Activated naive CD8-positive, alpha-beta T cell (primary cell): ENCODE measurements at regions not wholly inside any gene's neighbourhood (a gene's known extent, or its start where the extent isn't known, plus 50 kb on each side); places are given as distances from the start of the nearest gene placed in this dataset.

ENCODE experiments used
- H3K27ac Mint-ChIP-seq: one replicate; pipeline ENCODE4 v1.8.0; 2021; ENCODE audit warnings: mixed read lengths
- H3K27me3 Mint-ChIP-seq: one replicate; pipeline ENCODE4 v1.8.0; 2021; ENCODE audit warnings: mixed read lengths
- H3K36me3 Mint-ChIP-seq: one replicate; pipeline ENCODE4 v1.8.0; 2021; ENCODE audit warnings: mixed read lengths
- H3K4me1 Mint-ChIP-seq: one replicate; pipeline ENCODE4 v1.8.0; 2021; ENCODE audit warnings: low read depth, mixed read lengths
- H3K4me3 Mint-ChIP-seq: one replicate; pipeline ENCODE4 v1.8.0; 2021; ENCODE audit warnings: mild to moderate bottlenecking, mixed read lengths
- H3K9me3 Mint-ChIP-seq: one replicate; pipeline ENCODE4 v1.8.0; 2021; ENCODE audit warnings: low read depth, mixed read lengths

DNA sequence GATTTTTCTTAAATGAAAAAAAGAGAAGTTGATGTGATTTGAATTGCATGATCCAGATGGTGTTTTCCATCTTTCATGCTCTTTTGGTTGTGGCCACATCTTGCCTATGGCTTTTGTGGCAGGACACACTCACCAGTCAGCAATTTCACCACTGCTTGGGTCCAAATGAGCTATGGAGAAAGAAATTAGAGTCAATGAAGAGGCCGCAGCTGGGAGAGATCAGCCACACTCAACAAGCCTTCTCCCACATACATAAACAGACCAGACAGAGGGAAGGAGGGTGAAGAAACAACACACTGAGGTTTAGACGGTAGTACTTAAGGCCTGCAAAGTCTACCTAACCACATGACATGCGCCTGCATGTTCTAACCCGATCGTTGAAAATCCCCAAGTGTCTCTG, 110.7 kb upstream of the CDIN1 start:
- H3K4me3 Mint-ChIP-seq = no peak overlapping the region
- H3K27ac Mint-ChIP-seq = no peak overlapping the region
- H3K27me3 Mint-ChIP-seq = peaks cover 2% of the 10 kb centered on the region

DNA sequence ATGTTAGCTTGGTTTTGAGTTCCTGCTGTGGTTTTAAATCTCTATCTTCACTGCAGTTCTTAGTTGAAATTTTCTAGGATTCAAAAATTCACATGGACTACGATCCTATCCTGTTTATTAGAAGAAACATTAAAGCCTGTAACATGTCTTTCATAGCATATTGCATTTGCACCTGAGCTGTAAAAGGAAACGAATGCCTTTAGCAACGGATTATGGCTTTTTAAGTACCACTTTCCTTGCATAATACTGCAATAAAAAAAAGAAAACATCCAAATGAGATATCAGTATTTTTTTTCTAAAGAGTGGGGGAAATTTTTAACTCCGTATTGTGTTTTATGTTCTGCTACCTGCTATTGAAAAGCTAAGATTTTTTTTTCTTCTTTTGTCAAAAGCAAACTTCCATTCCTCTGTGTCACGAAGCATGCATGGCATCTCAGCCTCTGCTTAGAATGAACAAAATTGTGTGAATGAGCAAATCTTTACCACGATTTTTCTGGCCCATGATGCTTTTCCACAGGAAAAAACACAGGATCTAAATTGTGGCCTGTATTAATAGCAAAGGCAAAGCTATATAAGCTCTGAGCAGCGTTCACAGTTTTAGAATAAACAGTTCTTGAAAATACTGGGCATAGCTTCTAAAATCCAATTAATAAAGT, 110.0 kb upstream of the CDIN1 start:
- Mint-ChIP-seq H3K4me3 (no peak overlapping the region), H3K9me3 (no peaks in the 10 kb centered on the region)

More for the DNA sequence above, 110.7 kb upstream of the CDIN1 start:
- Mint-ChIP-seq H3K9me3 (peaks cover 4% of the 10 kb centered on the region), H3K4me1 (no peaks in the 10 kb centered on the region), H3K36me3 (no peaks in the 10 kb centered on the region)

DNA sequence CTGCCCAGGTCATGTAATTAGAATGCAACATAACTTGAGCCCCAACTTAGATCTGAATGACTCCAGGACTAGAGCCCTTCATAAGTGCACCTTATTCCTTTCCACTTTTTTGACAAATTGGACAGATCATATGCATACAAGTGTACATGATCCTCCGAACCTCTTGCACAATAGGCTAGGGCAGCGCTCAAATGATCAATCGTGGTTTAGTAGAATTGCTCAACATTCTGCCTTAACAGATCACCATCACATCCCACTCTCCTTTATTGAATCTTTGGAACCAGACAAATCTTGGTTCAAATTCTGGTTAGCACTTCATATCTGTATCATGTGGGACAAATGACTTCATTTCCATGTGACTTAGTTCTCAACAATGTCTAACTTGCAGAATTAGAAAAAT, 106.8 kb upstream of the CDIN1 start:
- H3K27me3 Mint-ChIP-seq = peaks cover 2% of the 10 kb centered on the region
- H3K9me3 Mint-ChIP-seq = no peaks in the 10 kb centered on the region
- no peaks in the 10 kb centered on the region for H3K36me3 Mint-ChIP-seq

More for the DNA sequence above, 110.0 kb upstream of the CDIN1 start:
- H3K4me1 Mint-ChIP-seq = no peaks in the 10 kb centered on the region
- no peak overlapping the region for H3K27ac Mint-ChIP-seq
- H3K36me3 Mint-ChIP-seq = no peaks in the 10 kb centered on the region
- H3K27me3 Mint-ChIP-seq = peaks cover 2% of the 10 kb centered on the region

DNA sequence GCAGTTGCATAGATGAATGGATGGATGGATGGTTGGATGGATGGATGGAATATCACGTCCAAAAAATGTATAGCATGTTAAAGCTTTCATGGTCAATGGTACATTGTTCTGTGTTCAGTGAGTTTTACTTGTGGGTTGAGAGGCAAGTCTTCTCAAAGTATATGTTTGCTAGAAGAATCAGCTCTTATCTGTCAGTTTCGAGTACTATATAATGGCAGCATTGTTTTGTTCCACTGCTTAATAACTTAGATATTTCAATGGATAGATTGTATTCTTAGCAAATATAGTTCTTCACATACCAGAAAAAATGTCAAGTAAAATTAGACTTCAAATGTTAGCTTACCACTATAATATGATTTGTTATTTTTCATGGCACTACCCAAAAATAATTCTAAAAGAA, 100.9 kb upstream of the CDIN1 start:
- Mint-ChIP-seq H3K36me3 (no peaks in the 10 kb centered on the region), H3K4me1 (no peaks in the 10 kb centered on the region), H3K27ac (no peak overlapping the region), H3K9me3 (no peaks in the 10 kb centered on the region), H3K4me3 (no peak overlapping the region), H3K27me3 (peaks cover 3% of the 10 kb centered on the region)

More for the DNA sequence above, 106.8 kb upstream of the CDIN1 start:
- H3K4me1 Mint-ChIP-seq = no peaks in the 10 kb centered on the region
- no peak overlapping the region for H3K27ac Mint-ChIP-seq
- no peak overlapping the region for H3K4me3 Mint-ChIP-seq

DNA sequence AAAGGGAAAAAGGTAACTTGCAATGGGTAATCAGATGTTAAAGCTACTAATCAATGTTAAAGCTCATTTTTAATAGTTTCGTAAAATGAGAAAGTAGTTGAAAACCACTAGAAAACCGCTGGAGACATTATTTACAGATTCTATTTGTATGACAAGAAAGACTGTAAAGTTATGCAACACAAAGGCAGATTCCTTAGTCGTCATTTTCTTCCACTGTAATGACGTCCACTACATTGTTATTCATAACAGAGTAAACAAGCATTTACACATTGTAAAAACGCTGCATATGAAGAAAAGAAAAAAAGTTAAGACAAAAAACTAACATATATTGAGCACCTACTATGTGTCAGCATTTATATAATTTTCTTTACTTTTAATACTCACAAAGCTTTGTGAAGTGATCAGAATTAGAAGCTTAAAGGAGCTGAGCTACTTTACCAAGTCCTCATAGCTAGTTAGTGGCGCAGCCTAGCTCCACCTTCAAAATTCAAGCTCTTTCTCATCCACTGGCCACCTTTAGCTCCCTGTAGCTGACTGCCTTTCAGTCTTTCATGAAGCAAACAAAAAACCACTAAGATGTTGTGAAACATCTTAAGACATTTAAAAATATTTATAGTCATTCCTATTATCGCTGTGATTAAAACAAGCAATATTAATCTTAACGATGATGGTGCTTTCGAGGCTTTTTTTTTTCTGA, 100.1 kb upstream of the CDIN1 start:
- H3K36me3 Mint-ChIP-seq = no peaks in the 10 kb centered on the region
- H3K4me1 Mint-ChIP-seq = no peaks in the 10 kb centered on the region

DNA sequence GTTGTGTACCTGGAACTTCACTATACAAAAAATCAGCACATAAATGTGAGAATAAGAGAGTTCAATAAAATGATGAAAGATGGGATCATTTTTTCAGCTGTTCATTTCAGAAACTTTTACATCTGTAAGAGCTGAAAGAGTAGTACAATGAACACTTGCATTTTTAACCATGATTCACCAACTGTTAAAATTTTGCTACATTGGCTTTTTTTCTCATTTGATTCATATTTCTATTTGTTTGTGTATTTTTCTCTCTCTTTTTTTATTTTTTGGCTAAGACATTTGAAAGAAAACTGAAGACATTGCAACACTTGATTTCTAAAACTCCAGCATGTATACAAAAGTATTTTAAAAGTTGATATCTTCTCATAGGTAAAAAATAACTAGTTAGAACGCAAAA, 98.3 kb upstream of the CDIN1 start:
- no peak overlapping the region for H3K27ac Mint-ChIP-seq
- no peak overlapping the region for H3K4me3 Mint-ChIP-seq
- H3K27me3 Mint-ChIP-seq = peaks cover 5% of the 10 kb centered on the region
- no peaks in the 10 kb centered on the region for H3K9me3 Mint-ChIP-seq
- H3K4me1 Mint-ChIP-seq = no peaks in the 10 kb centered on the region
- no peaks in the 10 kb centered on the region for H3K36me3 Mint-ChIP-seq

More for the DNA sequence above, 100.1 kb upstream of the CDIN1 start:
- H3K4me3 Mint-ChIP-seq = no peak overlapping the region
- H3K9me3 Mint-ChIP-seq = no peaks in the 10 kb centered on the region
- H3K27me3 Mint-ChIP-seq = peaks cover 3% of the 10 kb centered on the region
- H3K27ac Mint-ChIP-seq = no peak overlapping the region

DNA sequence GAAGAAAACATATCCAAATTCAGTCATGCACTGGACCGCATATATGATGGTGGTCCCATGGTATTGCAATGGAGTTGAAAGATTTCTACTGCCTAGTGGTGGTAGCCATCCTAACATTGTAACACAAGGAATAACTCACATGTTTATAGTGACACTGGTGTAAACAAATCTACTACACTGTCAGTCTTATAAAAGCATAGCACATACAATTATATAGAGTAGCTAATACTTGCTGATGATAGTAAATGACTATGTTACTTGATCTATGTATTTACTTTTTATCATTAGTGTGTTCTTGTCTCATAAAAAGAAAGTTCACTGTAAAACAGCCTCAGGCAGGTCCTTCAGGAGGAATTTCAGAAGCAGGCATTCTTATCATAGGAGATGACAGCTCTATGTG, 96.0 kb upstream of the CDIN1 start:
- peaks cover 7% of the 10 kb centered on the region for H3K27me3 Mint-ChIP-seq
- no peak overlapping the region for H3K4me3 Mint-ChIP-seq
- H3K36me3 Mint-ChIP-seq = no peaks in the 10 kb centered on the region
- H3K27ac Mint-ChIP-seq = no peak overlapping the region
- H3K9me3 Mint-ChIP-seq = no peaks in the 10 kb centered on the region
- no peaks in the 10 kb centered on the region for H3K4me1 Mint-ChIP-seq

DNA sequence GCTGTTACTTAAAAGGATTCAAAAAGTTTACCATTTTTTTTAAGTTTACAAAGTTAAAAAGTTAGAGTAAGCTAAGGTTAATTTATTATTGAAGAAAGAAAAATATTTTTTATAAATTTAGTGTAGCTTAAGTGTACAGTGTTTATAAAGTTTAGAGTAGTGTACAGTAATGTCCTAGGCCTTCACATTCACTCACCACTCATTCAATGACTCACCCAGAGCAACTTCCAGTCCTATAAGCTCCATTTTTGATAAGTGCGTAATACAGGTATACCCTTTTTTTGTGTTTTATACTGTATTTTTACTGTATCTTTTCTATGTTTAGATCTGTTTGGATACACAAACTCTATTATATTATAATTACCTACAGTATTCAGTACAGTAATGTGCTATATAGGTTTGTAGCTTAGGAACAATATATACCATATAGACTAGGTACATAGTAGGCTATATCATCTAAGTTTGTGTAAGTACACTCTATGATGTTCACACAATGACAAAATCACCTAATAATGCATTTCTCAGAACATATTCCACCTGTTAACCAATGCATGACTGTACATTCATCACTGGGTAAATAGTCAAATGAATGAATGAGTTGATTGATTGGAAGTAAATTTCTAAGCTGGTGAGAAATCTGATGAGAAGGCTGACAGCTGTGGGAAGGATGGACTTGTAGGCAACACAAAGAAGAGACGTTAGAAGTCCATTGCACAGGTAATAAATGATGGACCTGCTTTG, 95.2 kb upstream of the CDIN1 start:
- H3K36me3 Mint-ChIP-seq = no peaks in the 10 kb centered on the region
- H3K27me3 Mint-ChIP-seq = peaks cover 4% of the 10 kb centered on the region
- H3K27ac Mint-ChIP-seq = no peak overlapping the region
- no peaks in the 10 kb centered on the region for H3K4me1 Mint-ChIP-seq
- H3K4me3 Mint-ChIP-seq = no peak overlapping the region
- H3K9me3 Mint-ChIP-seq = no peaks in the 10 kb centered on the region

DNA sequence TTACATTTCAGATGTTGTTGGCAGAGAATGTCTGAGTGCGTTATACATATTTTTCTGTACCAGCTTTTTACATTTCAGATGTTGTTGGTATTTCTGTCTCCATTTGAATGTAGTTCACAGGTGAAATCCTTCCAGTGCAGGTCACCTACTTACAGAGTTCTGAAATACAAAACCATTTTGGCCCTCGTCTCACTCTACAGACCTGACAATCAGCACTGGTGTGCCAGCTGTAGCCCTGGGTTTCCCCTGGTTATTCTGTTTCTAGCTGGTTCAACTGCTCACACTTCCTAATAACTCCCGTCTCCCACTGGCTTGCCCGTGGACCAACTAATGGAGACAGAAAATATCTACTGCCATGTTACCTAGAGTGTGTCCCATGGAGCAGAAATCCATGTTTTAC, 87.5 kb upstream of the CDIN1 start:
- H3K27me3 Mint-ChIP-seq = peaks cover 7% of the 10 kb centered on the region
- H3K4me3 Mint-ChIP-seq = no peak overlapping the region
- H3K9me3 Mint-ChIP-seq = no peaks in the 10 kb centered on the region
- H3K36me3 Mint-ChIP-seq = no peaks in the 10 kb centered on the region
- no peak overlapping the region for H3K27ac Mint-ChIP-seq
- no peaks in the 10 kb centered on the region for H3K4me1 Mint-ChIP-seq

DNA sequence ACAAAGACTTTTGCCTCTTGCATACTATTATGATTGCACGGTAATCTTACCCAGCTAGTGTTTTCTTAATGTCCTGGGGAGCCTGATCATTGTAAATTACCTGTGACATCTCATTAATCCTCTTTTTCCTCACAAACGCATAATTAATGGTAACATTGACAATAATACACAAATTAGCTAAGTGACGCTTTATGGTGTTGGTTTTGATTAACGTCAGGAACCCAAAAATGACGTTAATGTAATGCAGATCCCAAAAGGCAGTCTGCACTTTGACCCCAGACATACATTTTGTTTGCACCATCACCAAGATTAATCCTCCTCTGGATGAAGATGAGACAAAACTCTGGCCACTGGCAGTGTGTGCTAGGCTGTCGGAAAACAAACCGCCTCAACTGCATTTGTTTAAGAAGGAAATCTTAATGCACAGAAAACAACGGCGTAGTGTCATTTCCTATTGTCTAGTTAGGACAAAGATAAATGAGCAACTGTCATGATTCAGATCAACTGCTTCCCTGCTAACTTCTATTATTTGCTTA, 83.9 kb upstream of the CDIN1 start:
- H3K36me3 Mint-ChIP-seq = no peaks in the 10 kb centered on the region
- no peak overlapping the region for H3K27ac Mint-ChIP-seq
- H3K9me3 Mint-ChIP-seq = no peaks in the 10 kb centered on the region
- no peak overlapping the region for H3K4me3 Mint-ChIP-seq
- H3K27me3 Mint-ChIP-seq = peaks cover 7% of the 10 kb centered on the region
- no peaks in the 10 kb centered on the region for H3K4me1 Mint-ChIP-seq

DNA sequence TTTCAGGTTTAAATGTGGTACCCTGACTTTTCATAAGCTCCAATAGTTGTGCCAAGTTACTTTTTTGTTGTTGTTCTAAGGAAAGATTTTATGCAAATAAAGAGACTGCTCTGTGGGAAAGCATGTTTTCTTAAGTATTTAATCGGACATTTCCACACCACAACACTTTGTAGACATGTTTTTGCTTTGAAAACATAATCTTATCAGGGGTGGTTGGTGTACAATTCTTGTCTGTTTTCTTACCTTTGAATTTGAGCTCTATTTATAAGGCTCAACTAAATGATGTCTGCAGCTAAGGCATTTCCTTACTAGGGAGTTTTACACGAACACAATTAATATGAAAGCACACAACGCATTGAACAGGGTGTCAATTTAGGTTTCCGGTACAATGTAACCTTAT, 81.5 kb upstream of the CDIN1 start:
- Mint-ChIP-seq H3K27ac (no peak overlapping the region), H3K4me1 (no peaks in the 10 kb centered on the region), H3K9me3 (no peaks in the 10 kb centered on the region), H3K27me3 (peaks cover 7% of the 10 kb centered on the region), H3K4me3 (no peak overlapping the region), H3K36me3 (no peaks in the 10 kb centered on the region)

DNA sequence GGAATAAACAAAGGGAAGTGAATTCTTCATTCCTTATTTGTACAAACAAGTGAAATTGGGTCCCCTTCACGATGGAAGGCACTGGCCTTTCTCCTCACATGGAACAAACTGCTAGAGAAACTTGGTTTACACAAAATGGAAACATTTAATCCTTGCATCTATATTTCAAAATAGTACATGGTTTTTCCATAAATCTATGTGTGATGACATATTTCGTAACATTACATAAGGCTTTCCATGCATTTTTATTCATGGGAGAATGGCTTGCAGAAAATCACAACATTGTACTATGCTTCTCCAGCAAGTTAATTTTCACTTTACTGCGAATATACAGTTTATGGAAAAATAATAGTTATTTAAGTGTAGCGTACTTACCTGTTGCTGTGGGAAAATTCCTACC, 81.0 kb upstream of the CDIN1 start:
- Mint-ChIP-seq H3K27me3 (peaks cover 7% of the 10 kb centered on the region), H3K36me3 (no peaks in the 10 kb centered on the region), H3K27ac (no peak overlapping the region), H3K4me1 (no peaks in the 10 kb centered on the region), H3K4me3 (no peak overlapping the region), H3K9me3 (no peaks in the 10 kb centered on the region)

DNA sequence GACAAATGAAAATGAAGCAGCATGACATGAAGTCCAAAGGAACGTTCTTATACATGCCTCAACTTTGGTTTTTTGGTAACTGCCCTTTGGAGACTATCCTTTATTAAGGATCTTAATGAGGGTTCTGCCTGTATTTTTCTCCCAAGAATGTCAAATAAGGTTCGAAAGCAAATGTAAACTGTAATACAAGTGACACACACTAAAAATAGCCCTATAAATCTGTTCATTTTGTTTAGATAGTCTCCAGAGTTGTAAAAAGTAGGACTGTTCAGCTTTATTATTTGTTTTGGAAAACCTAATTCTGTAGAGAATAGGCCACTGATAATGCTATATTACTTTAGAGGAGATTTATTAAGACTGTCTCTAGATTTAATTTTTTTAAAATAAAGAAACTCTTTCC, 80.5 kb upstream of the CDIN1 start:
- Mint-ChIP-seq H3K27me3 (peaks cover 8% of the 10 kb centered on the region), H3K27ac (no peak overlapping the region), H3K36me3 (no peaks in the 10 kb centered on the region), H3K9me3 (no peaks in the 10 kb centered on the region), H3K4me3 (no peak overlapping the region), H3K4me1 (no peaks in the 10 kb centered on the region)

DNA sequence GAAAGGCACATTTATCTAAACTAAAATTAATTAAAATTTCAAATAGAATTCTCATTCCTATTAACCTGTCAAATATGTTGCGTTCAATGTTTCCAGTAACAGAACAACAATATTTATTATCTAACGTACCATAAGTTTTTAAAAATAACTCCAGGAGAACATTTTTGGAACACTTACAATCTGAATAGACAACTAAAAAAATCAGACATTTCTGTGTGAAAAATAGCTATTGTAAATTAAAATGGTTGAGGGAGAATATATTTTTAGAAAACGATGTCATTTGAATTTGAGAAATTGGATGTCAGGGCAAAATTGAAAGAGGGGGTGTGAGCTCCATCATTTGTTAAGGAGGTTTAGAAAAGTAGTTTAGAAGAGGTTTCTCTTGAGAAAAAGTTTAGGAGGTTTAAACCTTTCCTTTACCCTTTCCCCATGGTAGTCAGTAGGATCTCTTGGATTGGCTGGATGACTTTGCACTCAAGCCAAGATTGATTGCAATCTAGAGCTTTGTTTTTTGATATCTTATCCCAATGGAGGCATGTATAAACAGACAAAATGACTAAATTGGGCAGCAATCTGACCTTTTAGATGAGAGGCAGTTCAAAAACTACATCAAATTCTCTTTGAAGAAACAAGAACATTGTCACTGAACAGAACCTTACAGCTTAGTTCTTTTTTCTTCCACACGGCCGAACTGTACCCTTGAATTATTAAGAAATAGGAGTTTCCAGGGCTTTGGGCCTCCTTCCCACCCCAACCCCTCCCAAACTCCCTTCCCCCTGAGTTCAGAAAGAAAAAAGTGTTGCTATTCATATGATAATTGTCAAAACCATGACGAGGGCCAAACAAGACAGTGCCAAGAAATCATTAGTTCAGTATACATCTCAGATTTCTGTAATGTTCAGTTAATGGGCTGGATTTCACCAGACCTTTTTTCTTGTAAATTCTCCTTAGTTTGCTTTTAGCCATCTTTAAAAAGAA, 79.7 kb upstream of the CDIN1 start:
- Mint-ChIP-seq H3K4me1 (no peaks in the 10 kb centered on the region), H3K4me3 (no peak overlapping the region), H3K27me3 (peaks cover 7% of the 10 kb centered on the region), H3K36me3 (no peaks in the 10 kb centered on the region), H3K9me3 (no peaks in the 10 kb centered on the region), H3K27ac (no peak overlapping the region)
